WERI-Rb-1 (cell line): ENCODE measurements at regions not wholly inside any gene's neighbourhood (a gene's known extent, or its start where the extent isn't known, plus 50 kb on each side); places are given as distances from the start of the nearest gene placed in this dataset.

Source experiments
- DNase-seq: peaks from one replicate; pipeline ENCODE4 v3.0.0-alpha.2; 2020
- H3K27ac ChIP-seq: fragments of 250-450 bp; sonication (Bioruptor Pico); 2 replicates; pipeline ENCODE4 v1.5.1; 2020; ENCODE audit warnings: mild to moderate bottlenecking, moderate library complexity
- H3K27me3 ChIP-seq: fragments of 250-450 bp; sonication (Bioruptor Pico); 2 replicates; pipeline ENCODE4 v1.5.1; 2021; ENCODE audit warnings: mild to moderate bottlenecking, low read depth, moderate library complexity; ENCODE audit not compliant: insufficient read depth, severe bottlenecking
- H3K36me3 ChIP-seq: fragments of 250-450 bp; sonication (Bioruptor Pico); 2 replicates; pipeline ENCODE4 v1.5.1; 2020; ENCODE audit warnings: mild to moderate bottlenecking, moderate library complexity
- H3K4me3 ChIP-seq: 2 replicates; pipeline ENCODE4 v1.5.1; 2011; ENCODE audit warnings: low read depth, mild to moderate bottlenecking, control low read depth, low read length
- H3K9me3 ChIP-seq: fragments of 250-450 bp; sonication (Bioruptor Pico); 2 replicates; pipeline ENCODE4 v1.5.1; 2021; ENCODE audit warnings: mild to moderate bottlenecking, moderate library complexity; ENCODE audit not compliant: severe bottlenecking
- TF ChIP-seq, protein P1 (sequence below): IDR thresholded peaks from 2 replicates; pipeline ENCODE4 v1.5.1; 2011; ENCODE audit warnings: low read depth, mild to moderate bottlenecking, control low read depth, inconsistent platforms, low read length

DNA sequence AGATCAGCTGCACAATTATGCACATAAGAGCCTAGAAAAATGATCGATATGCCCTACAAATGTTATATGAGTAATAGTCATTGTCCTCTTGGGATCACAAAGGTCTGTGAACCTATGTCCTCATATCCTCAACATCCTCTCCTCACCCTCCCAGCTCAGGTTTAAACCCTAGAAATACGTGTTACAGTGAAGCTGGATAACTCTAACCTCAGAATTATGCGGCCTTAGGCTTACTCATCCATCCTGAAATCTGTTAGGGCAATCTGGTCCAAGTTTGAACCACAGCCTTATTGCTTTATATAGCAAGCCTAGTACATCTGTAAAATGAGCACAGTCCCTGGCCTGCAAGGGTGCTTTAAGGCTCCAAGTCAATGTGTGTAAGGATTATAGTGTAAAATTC lies 84.2 kb upstream of the FRMD4A start:
- H3K27ac ChIP-seq = no peak overlapping the region
- no peaks in the 10 kb centered on the region for H3K9me3 ChIP-seq
- H3K4me3 ChIP-seq = no peak overlapping the region
- H3K27me3 ChIP-seq = no peaks in the 10 kb centered on the region
- TF ChIP-seq, protein P1, sequence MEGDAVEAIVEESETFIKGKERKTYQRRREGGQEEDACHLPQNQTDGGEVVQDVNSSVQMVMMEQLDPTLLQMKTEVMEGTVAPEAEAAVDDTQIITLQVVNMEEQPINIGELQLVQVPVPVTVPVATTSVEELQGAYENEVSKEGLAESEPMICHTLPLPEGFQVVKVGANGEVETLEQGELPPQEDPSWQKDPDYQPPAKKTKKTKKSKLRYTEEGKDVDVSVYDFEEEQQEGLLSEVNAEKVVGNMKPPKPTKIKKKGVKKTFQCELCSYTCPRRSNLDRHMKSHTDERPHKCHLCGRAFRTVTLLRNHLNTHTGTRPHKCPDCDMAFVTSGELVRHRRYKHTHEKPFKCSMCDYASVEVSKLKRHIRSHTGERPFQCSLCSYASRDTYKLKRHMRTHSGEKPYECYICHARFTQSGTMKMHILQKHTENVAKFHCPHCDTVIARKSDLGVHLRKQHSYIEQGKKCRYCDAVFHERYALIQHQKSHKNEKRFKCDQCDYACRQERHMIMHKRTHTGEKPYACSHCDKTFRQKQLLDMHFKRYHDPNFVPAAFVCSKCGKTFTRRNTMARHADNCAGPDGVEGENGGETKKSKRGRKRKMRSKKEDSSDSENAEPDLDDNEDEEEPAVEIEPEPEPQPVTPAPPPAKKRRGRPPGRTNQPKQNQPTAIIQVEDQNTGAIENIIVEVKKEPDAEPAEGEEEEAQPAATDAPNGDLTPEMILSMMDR = no peak
- no peak for DNase-seq
- H3K36me3 ChIP-seq = no peaks in the 10 kb centered on the region

DNA sequence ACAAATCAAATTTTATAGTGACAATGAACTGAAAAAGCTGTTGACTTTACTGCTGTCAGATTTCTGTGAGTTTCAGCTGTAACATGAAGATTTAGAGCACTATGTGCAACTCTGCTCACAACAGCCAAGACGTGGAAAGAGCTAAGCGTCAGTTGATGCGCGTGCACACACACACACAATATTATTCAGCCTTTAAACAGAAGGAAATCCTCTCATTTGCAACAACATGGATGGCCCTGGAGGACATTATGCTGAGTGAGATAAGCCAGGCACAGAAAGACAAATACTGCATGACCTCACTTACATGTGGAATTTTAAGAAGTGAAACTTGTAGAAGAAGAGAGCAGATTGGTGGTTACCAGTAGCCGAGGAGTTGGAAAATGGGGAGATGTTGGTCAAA lies 82.8 kb upstream of the FRMD4A start:
- Histone ChIP-seq H3K27ac (no peak overlapping the region), H3K36me3 (no peaks in the 10 kb centered on the region), H3K27me3 (no peaks in the 10 kb centered on the region), H3K9me3 (no peaks in the 10 kb centered on the region), H3K4me3 (no peak overlapping the region)
- TF ChIP-seq, protein P1 = no peak
- no peak for DNase-seq

DNA sequence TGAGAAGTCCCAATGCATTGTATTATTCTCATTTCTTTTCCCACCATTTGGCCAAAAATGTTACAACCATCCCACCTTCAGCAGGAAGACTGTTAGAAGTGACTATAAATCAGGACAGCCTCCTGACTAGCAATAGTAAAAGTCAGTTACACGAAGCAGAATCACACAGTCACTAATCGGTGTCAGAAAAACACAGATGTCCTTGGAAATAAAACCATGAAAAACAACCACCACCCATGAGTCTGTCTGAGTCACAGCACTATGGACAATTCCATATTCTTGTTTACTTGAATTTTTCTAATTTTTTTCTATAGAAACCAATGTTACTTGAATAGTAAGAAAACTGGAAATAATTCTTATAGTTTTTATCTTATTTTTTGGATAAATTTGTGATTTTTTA lies 81.9 kb upstream of the FRMD4A start:
- Histone ChIP-seq H3K36me3 (no peaks in the 10 kb centered on the region), H3K4me3 (no peak overlapping the region), H3K27ac (no peak overlapping the region), H3K9me3 (no peaks in the 10 kb centered on the region), H3K27me3 (no peaks in the 10 kb centered on the region)
- DNase-seq = no peak
- TF ChIP-seq, protein P1 = no peak

DNA sequence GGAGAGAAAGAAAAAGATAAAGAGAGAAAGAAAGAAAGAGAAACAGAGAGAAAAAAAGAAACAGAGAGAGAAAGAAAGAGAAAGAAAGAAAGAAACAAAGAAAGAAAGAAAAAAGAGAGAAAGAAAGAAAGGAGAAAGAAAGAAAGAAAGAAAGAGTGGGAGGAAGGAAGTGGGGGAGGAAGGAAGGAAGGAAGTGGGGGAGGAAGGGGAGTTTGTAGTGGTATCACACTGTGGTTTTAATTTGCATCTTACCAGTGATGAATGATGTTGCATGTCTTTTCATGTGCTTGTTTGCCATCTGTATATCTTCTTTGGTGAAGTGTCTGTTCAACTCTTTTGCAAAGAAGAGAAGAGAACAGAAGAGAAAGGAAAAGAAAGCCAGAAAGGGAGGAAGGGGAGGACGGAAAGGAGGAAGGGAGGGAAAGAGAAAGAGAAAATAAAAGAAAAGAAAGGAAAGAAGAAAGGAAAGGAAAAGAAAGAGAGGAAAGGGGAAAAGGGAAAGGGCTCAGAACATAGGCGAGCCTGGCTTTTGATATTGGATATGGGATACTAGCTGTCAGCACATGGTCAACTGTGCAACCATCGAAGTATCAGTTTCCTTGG lies 79.2 kb upstream of the FRMD4A start:
- H3K36me3 ChIP-seq = no peaks in the 10 kb centered on the region
- H3K9me3 ChIP-seq = no peaks in the 10 kb centered on the region
- H3K27ac ChIP-seq = no peak overlapping the region
- DNase-seq = no peak
- no peaks in the 10 kb centered on the region for H3K27me3 ChIP-seq
- TF ChIP-seq, protein P1 = no peak
- no peak overlapping the region for H3K4me3 ChIP-seq

DNA sequence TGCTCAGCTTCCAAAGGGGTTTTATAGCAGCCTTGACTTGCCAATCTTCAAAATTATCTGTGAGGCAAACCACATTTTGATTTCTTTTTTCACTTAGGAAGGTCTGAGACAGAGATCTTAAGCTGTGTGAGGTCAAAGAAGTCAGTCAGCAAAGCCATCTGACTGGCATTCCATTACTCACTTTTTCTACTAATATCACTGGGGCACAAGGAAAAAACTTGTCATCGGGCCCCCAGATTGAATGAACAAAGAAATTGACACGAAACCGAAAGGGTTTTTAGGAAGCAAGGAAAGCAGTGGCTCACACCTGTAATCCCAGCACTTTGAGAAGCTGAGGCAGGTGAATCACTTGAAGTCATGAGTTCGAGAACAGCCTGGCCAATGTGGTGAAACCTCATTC lies 78.5 kb upstream of the FRMD4A start:
- TF ChIP-seq, protein P1 = no peak

DNA sequence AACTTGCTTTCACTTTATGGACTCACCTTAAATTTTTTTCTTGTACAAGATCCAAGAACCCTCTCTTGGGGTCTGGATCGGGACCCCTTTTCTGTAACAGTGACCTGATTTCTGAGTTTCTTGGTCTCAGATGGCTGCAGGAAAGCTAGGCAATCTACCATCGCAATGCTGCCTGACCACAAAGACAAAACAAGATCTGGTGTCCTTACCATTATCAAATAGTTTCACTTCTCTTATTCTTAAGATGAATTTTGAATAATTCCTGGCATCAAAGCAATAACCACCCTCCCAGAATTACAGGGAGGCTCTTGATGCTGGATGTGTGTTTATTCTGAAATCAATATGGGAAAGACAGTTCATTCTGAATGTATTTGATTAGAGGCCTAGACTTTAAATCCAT lies 77.4 kb upstream of the FRMD4A start:
- H3K9me3 ChIP-seq = no peaks in the 10 kb centered on the region
- no peak overlapping the region for H3K4me3 ChIP-seq
- no peaks in the 10 kb centered on the region for H3K36me3 ChIP-seq
- DNase-seq = no peak
- TF ChIP-seq, protein P1 = no peak
- H3K27me3 ChIP-seq = no peaks in the 10 kb centered on the region
- no peak overlapping the region for H3K27ac ChIP-seq

More for the DNA sequence above, 78.5 kb upstream of the FRMD4A start:
- no peak for DNase-seq
- H3K36me3 ChIP-seq = no peaks in the 10 kb centered on the region
- H3K9me3 ChIP-seq = no peaks in the 10 kb centered on the region
- no peak overlapping the region for H3K27ac ChIP-seq
- H3K27me3 ChIP-seq = no peaks in the 10 kb centered on the region
- H3K4me3 ChIP-seq = no peak overlapping the region
